D721Med (cell line): ENCODE measurements at regions not wholly inside any gene's neighbourhood (a gene's known extent, or its start where the extent isn't known, plus 50 kb on each side); places are given as distances from the start of the nearest gene placed in this dataset.
"Not testable (repeated sequence)": the region's sequence is repeated elsewhere in the genome, so short reads cannot be mapped to it uniquely, and the experiment has no call there.

ENCODE experiments used
- DNase-seq: peaks from one replicate; pipeline ENCODE4 v3.0.0; 2011; ENCODE audit warnings: low spot score; ENCODE audit not compliant: insufficient read length
- FAIRE-seq: peaks from 2 replicates; lab custom pipeline; 2011; peaks lifted over from hg19 to GRCh38; lab: Jason Lieb, UNC
- TF ChIP-seq, protein P1 (sequence below): IDR thresholded peaks from 2 replicates; pipeline ENCODE4 v1.5.1; 2012; ENCODE audit warnings: mild to moderate bottlenecking, control low read depth; ENCODE audit not compliant: insufficient read depth; ENCODE audit errors: missing control alignments

DNA sequence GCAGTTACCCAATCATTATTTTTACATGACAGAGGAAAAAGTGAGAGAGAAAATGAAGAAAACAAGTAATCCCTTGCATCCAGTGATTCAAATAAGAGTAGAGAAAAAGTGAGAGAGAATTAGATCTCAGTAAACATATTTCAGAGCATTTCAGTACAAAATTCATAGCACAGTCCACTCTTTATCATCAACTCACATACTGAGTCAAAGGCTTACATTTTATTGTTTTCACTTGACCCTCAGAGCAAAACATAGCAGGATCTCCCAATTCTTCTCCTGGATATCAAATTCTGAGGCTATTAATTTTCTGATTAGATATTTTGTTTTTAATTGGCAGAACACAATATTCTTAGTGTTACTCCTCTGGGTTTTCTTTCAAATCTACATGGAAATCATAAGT is 1568.3 kb upstream of the PRR20A start:
- TF ChIP-seq, protein P1, sequence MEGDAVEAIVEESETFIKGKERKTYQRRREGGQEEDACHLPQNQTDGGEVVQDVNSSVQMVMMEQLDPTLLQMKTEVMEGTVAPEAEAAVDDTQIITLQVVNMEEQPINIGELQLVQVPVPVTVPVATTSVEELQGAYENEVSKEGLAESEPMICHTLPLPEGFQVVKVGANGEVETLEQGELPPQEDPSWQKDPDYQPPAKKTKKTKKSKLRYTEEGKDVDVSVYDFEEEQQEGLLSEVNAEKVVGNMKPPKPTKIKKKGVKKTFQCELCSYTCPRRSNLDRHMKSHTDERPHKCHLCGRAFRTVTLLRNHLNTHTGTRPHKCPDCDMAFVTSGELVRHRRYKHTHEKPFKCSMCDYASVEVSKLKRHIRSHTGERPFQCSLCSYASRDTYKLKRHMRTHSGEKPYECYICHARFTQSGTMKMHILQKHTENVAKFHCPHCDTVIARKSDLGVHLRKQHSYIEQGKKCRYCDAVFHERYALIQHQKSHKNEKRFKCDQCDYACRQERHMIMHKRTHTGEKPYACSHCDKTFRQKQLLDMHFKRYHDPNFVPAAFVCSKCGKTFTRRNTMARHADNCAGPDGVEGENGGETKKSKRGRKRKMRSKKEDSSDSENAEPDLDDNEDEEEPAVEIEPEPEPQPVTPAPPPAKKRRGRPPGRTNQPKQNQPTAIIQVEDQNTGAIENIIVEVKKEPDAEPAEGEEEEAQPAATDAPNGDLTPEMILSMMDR = no peak
- FAIRE-seq (no peak), DNase-seq (no peak)

DNA sequence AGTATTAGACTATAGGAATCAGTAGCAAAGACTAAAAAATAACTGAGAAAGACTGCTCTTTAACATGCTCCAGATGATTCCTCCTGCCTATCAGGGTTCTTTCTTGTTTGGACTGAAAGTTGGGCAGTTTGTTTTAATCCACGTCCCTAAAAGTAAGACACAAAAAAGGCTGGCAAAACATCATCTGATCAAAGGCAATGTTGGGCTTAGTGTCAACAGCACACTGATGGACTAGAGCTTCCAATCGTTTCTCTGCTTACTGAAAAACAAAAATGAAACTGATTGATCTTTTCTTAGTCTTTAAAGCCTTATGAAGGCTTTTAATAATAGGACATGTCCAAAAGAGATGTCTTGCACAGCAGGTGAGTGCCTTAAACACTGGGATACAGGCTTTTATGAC is 1567.9 kb upstream of the PRR20A start:
- DNase-seq (no peak), FAIRE-seq (no peak)
- TF ChIP-seq, protein P1 = no peak

DNA sequence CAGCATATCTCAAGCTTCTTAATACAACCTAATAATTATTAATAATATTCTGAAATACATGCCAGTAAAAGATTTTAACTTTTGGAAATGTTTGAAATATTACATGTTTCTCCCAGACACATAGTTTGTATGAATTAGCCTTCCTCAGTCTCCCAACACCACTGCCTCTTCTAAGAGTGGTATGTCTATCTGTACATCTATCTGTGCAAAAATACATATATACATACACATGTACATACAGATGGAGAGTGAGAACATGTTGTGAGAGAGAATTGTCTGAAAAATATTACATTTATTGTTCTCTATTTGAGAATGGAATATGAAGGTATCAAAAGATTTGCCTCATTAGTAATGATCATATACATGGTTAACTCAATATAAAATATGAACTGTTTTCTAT is 1567.2 kb upstream of the PRR20A start:
- no peak for DNase-seq
- TF ChIP-seq, protein P1 = no peak
- FAIRE-seq = no peak

DNA sequence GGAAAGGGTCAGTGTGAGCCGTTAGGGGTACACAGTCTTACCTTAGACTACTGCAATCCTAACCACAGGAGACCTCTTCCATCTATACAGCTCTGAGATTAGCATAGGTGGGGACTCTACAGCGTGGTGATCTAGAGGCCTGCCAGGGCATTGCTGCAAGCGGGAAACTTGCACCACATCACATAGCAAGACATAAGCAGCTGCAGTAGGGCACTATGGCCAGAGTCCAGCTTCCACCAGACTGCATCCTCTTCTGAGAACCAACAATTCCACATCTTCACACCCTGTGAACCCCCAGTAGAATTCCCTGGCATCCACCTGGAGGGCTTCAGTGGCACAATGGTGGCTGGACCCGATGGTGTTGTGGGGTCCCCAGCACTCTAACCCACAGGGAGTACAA is 1564.3 kb upstream of the PRR20A start:
- no peak for DNase-seq
- no peak for FAIRE-seq
- TF ChIP-seq, protein P1 = no peak

DNA sequence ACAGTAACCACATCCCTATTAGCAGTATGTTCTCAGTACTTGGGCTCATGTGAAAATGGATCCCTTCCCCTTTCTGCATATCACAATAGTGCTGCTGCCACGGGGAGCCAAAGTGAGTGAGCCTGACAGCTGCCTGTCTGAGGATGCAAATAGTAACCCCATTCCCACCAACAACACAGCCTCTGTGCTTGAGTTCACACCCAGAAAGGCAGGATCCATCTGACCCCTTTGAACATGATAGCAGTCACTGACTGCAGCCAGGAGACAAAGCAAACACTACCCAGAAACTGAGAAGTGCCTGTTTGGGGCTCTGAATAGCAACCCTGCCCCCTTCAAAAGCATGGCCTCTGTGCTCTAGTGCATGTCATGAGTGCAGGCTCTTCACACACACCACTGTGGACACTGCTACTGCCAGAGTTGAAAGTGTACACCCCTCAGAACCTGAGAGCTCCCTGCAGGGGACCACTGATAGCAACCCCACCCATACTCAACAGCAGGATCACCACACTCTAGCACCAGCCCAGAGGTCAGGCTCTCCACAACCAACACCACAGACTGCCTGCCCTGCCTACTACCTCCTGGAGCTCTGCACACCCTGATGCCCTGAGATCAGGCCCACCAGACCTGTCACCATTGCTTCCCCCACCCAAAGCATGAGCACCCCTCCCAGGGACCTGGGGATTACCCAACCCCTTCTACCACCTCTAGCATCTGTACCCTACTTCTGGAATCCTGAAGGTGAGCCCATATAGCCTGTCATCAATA is 1563.5 kb upstream of the PRR20A start:
- no peak for DNase-seq
- no peak for FAIRE-seq

DNA sequence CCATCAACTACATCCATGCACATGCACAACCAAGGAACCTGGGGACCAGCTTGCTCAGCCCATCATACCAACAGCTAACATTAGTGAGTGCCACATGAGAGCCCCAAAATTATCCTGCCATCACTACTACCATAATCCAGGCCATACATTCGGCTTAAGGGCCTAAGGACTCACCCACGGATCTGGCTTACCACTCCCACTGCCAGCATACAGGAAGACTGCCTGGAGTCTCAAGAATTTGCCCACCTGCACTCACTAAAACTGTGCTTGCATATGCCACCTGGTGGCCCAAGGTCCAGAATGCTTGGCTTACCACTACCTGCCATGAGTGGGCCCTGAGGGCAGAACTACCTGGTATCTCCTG is 1562.9 kb upstream of the PRR20A start:
- DNase-seq (no peak), FAIRE-seq (no peak)
- TF ChIP-seq, protein P1 = no peak

More for the DNA sequence above, 1563.5 kb upstream of the PRR20A start:
- TF ChIP-seq, protein P1 = no peak

DNA sequence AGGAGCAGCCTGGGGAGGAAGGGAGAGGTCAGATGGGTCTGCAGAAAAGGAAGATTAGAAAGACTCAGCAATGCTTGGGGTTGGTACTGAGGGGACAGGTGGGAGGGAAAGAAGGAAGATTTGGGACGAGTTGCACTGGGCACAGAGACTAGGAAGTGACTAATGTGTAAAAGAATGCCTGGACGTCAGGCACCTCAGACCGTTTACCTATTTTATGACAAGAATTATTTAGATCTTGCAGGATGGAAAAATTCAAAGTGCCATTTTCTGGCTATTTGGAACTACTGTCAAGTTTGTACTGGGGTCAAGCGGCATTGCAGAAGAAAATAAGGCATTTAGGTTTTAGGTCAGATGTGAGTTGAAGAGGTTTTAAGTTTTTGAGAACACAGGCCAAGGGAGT is 1558.4 kb upstream of the PRR20A start:
- DNase-seq, FAIRE-seq: not testable (repeated sequence)
